CD4-positive, alpha-beta memory T cell (primary cell): ENCODE measurements at regions not wholly inside any gene's neighbourhood (a gene's known extent, or its start where the extent isn't known, plus 50 kb on each side); places are given as distances from the start of the nearest gene placed in this dataset.

ENCODE experiments used
- CTCF ChIA-PET: fragments of 350-600 bp; sonication (Branson Sonifier 250); formaldehyde crosslinking; loops from one replicate; lab custom pipeline; 2021; ENCODE audit warnings: inconsistent platforms; ENCODE audit not compliant: partially characterized antibody; lab: Charles Lee
- POLR2A ChIA-PET: fragments of 350-600 bp; sonication (Branson Sonifier 250); formaldehyde crosslinking; loops from one replicate; lab custom pipeline; 2021; ENCODE audit not compliant: partially characterized antibody; lab: Charles Lee
- DNase-seq, 5 donors: peaks; one replicate each; pipeline versions ENCODE4 v3.0.0 to v3.0.0-alpha.2; 2020 to 2022; ENCODE audit warnings: mixed read lengths in 1 of 5
- H3K27ac ChIP-seq: one replicate; pipeline ENCODE4 v1.7.0; 2013; ENCODE audit warnings: low read depth, low read length
- H3K27me3 ChIP-seq: 2 replicates; pipeline ENCODE4 v1.7.0; 2013; ENCODE audit warnings: mild to moderate bottlenecking, low read length, moderate library complexity; ENCODE audit not compliant: insufficient read depth
- H3K36me3 ChIP-seq: 2 replicates; pipeline ENCODE4 v1.7.0; 2013; ENCODE audit warnings: mild to moderate bottlenecking, low read length, moderate library complexity; ENCODE audit not compliant: insufficient read depth
- H3K4me1 ChIP-seq: 2 replicates; pipeline ENCODE4 v1.7.0; 2013; ENCODE audit warnings: mild to moderate bottlenecking, low read length, moderate library complexity; ENCODE audit not compliant: insufficient read depth
- H3K4me3 ChIP-seq, 2 donors: one replicate each; pipeline ENCODE4 v1.7.0; 2013; ENCODE audit warnings: low read length in 2 of 2, mild to moderate bottlenecking in 1 of 2
- H3K9me3 ChIP-seq, 2 donors: one replicate each; pipeline ENCODE4 v1.7.0; 2013; ENCODE audit warnings: low read length in 2 of 2, control low read depth in 1 of 2; ENCODE audit not compliant: control insufficient read depth in 1 of 2
- H3K27ac Mint-ChIP-seq, 7 donors: one replicate each; pipeline ENCODE4 v1.8.0; 2020 to 2021; ENCODE audit warnings: mixed read lengths in 7 of 7, mild to moderate bottlenecking in 6 of 7, inconsistent platforms in 3 of 7, moderate library complexity in 3 of 7
- H3K27me3 Mint-ChIP-seq, 2 donors: one replicate each; pipeline ENCODE4 v1.8.0; 2020 to 2021; ENCODE audit warnings: mixed read lengths in 2 of 2
- H3K36me3 Mint-ChIP-seq, 2 donors: one replicate each; pipeline ENCODE4 v1.8.0; 2020 to 2021; ENCODE audit warnings: mixed read lengths in 2 of 2, inconsistent platforms in 1 of 2, mild to moderate bottlenecking in 1 of 2
- H3K4me1 Mint-ChIP-seq, 4 donors: one replicate each; pipeline ENCODE4 v1.8.0; 2020 to 2021; ENCODE audit warnings: mixed read lengths in 4 of 4, mild to moderate bottlenecking in 1 of 4
- H3K4me3 Mint-ChIP-seq, 8 donors: one replicate each; pipeline ENCODE4 v1.8.0; 2020 to 2021; ENCODE audit warnings: mixed read lengths in 8 of 8, mild to moderate bottlenecking in 7 of 8, moderate library complexity in 6 of 8, inconsistent platforms in 3 of 8
- H3K9me3 Mint-ChIP-seq, 8 donors: one replicate each; pipeline ENCODE4 v1.8.0; 2020 to 2021; ENCODE audit warnings: mixed read lengths in 8 of 8, mild to moderate bottlenecking in 5 of 8, inconsistent platforms in 3 of 8, moderate library complexity in 1 of 8
- intact Hi-C: fragments of 100-400 bp; cut with micrococcal nuclease; formaldehyde crosslinking; loops from one replicate; pipeline ENCODE4 v1.15.1; 2023

GRCh38 chr4:86481440-86481839 is 112.7 kb upstream of the PTPN13 start:
- no peaks in the 10 kb centered on the region for H3K4me1 ChIP-seq
- H3K9me3 ChIP-seq, result no peaks in the 10 kb centered on the region
- no peak overlapping the region for H3K4me3 Mint-ChIP-seq
- H3K9me3 Mint-ChIP-seq, result no peaks in the 10 kb centered on the region
- H3K27ac ChIP-seq, result no peak overlapping the region
- H3K27me3 Mint-ChIP-seq, result no peaks in the 10 kb centered on the region
- no peaks in the 10 kb centered on the region for H3K36me3 ChIP-seq
- no peaks in the 10 kb centered on the region for H3K36me3 Mint-ChIP-seq
- intact Hi-C loops, result no loop called here
- no peak for DNase-seq
- H3K4me3 ChIP-seq, result no peak overlapping the region
- POLR2A ChIA-PET, result no interaction called here
- H3K27ac Mint-ChIP-seq, result no peak overlapping the region
- H3K27me3 ChIP-seq, result no peaks in the 10 kb centered on the region
- CTCF ChIA-PET, result interaction anchor here (1.2 kb wide), 1 partner anchor 9 kb away, joined by 4 read pairs; no protein-coding TSS in a partner anchor
- H3K4me1 Mint-ChIP-seq, result peaks cover 0 to 3% (median 2%) of the 10 kb centered on the region in 4 donors

- H3K36me3 ChIP-seq, result no peaks in the 10 kb centered on the region
- peaks cover 0 to 3% (median 2%) of the 10 kb centered on the region in 4 donors for H3K4me1 Mint-ChIP-seq
- ChIA-PET CTCF (interaction anchor here (0.7 kb wide), 1 partner anchor 15 kb away, joined by 4 read pairs; no protein-coding TSS in a partner anchor), POLR2A (no interaction called here)
- no peaks in the 10 kb centered on the region for H3K36me3 Mint-ChIP-seq
- H3K27me3 ChIP-seq, result no peaks in the 10 kb centered on the region
- no peak for DNase-seq
- no peaks in the 10 kb centered on the region for H3K4me1 ChIP-seq
- intact Hi-C loops, result no loop called here
- H3K27ac ChIP-seq, result no peak overlapping the region
- H3K9me3 ChIP-seq, result no peaks in the 10 kb centered on the region
- H3K27me3 Mint-ChIP-seq, result no peaks in the 10 kb centered on the region
- no peak overlapping the region for H3K4me3 Mint-ChIP-seq
- no peak overlapping the region for H3K4me3 ChIP-seq
- H3K9me3 Mint-ChIP-seq, result no peaks in the 10 kb centered on the region
- H3K27ac Mint-ChIP-seq, result peak overlapping the region in 1 of 7 donors; percentile 23
Measured at GRCh38 chr4:86482306-86483172, 111.6 kb upstream of the PTPN13 start.

- intact Hi-C loops, result no loop called here
- Histone ChIP-seq H3K9me3 (no peaks in the 10 kb centered on the region), H3K4me3 (no peak overlapping the region), H3K27ac (no peak overlapping the region), H3K4me1 (no peaks in the 10 kb centered on the region), H3K36me3 (no peaks in the 10 kb centered on the region), H3K27me3 (no peaks in the 10 kb centered on the region)
- H3K27me3 Mint-ChIP-seq, result no peaks in the 10 kb centered on the region
- POLR2A ChIA-PET, result no interaction called here
- H3K4me1 Mint-ChIP-seq, result peaks cover 0 to 3% (median 2%) of the 10 kb centered on the region in 4 donors
- no peak overlapping the region for H3K27ac Mint-ChIP-seq
- peak overlapping the region in 1 of 8 donors; percentile 18 for H3K4me3 Mint-ChIP-seq
- no peaks in the 10 kb centered on the region for H3K9me3 Mint-ChIP-seq
- CTCF ChIA-PET, result interaction anchor here (0.7 kb wide), 1 partner anchor 15 kb away, joined by 4 read pairs; no protein-coding TSS in a partner anchor
- no peak for DNase-seq
- H3K36me3 Mint-ChIP-seq, result no peaks in the 10 kb centered on the region
Measured at GRCh38 chr4:86483173-86483490, 111.0 kb upstream of the PTPN13 start.

- Mint-ChIP-seq H3K9me3 (no peaks in the 10 kb centered on the region), H3K4me3 (no peak overlapping the region), H3K27ac (no peak overlapping the region), H3K27me3 (no peaks in the 10 kb centered on the region), H3K4me1 (peaks cover 0 to 3% (median 2%) of the 10 kb centered on the region in 4 donors), H3K36me3 (no peaks in the 10 kb centered on the region)
- H3K27me3 ChIP-seq, result no peaks in the 10 kb centered on the region
- ChIA-PET CTCF (no interaction called here), POLR2A (no interaction called here)
- no peak overlapping the region for H3K4me3 ChIP-seq
- H3K36me3 ChIP-seq, result no peaks in the 10 kb centered on the region
- intact Hi-C loops, result no loop called here
- no peaks in the 10 kb centered on the region for H3K4me1 ChIP-seq
- no peak for DNase-seq
- no peak overlapping the region for H3K27ac ChIP-seq
- H3K9me3 ChIP-seq, result no peaks in the 10 kb centered on the region
Measured at GRCh38 chr4:86483773-86484172, 110.3 kb upstream of the PTPN13 start.

GRCh38 chr4:86484241-86484640 is 109.9 kb upstream of the PTPN13 start:
- no peak for DNase-seq
- no peak overlapping the region for H3K27ac ChIP-seq
- intact Hi-C loops, result no loop called here
- Mint-ChIP-seq H3K4me3 (no peak overlapping the region), H3K36me3 (no peaks in the 10 kb centered on the region), H3K27me3 (no peaks in the 10 kb centered on the region), H3K4me1 (peaks cover 0 to 3% (median 2%) of the 10 kb centered on the region in 4 donors), H3K27ac (no peak overlapping the region), H3K9me3 (no peaks in the 10 kb centered on the region)
- H3K9me3 ChIP-seq, result no peaks in the 10 kb centered on the region
- no peaks in the 10 kb centered on the region for H3K27me3 ChIP-seq
- ChIA-PET POLR2A (no interaction called here), CTCF (no interaction called here)
- H3K4me3 ChIP-seq, result no peak overlapping the region
- H3K4me1 ChIP-seq, result no peaks in the 10 kb centered on the region
- no peaks in the 10 kb centered on the region for H3K36me3 ChIP-seq

- Histone ChIP-seq H3K27ac (no peak overlapping the region), H3K27me3 (no peaks in the 10 kb centered on the region), H3K36me3 (no peaks in the 10 kb centered on the region), H3K4me1 (no peaks in the 10 kb centered on the region), H3K4me3 (no peak overlapping the region), H3K9me3 (no peaks in the 10 kb centered on the region)
- no peak overlapping the region for H3K4me3 Mint-ChIP-seq
- H3K27ac Mint-ChIP-seq, result no peak overlapping the region
- H3K4me1 Mint-ChIP-seq, result peaks cover 0 to 3% (median 2%) of the 10 kb centered on the region in 4 donors
- H3K36me3 Mint-ChIP-seq, result no peaks in the 10 kb centered on the region
- H3K27me3 Mint-ChIP-seq, result no peaks in the 10 kb centered on the region
- DNase-seq, result no peak
- H3K9me3 Mint-ChIP-seq, result no peaks in the 10 kb centered on the region
- ChIA-PET CTCF (interaction anchor here (5.8 kb wide), 1 partner anchor 11 kb away, joined by 51 read pairs; no protein-coding TSS in a partner anchor), POLR2A (no interaction called here)
- intact Hi-C loops, result no loop called here
Measured at GRCh38 chr4:86487738-86488348, 106.3 kb upstream of the PTPN13 start.

- Mint-ChIP-seq H3K27me3 (no peaks in the 10 kb centered on the region), H3K27ac (no peak overlapping the region), H3K9me3 (no peaks in the 10 kb centered on the region), H3K4me3 (no peak overlapping the region), H3K4me1 (no peaks in the 10 kb centered on the region), H3K36me3 (no peaks in the 10 kb centered on the region)
- ChIA-PET CTCF (interaction anchor here (1.3 to 9.1 kb wide), 5 partner anchors 8 to 408 kb away, joined by 4 to 143 read pairs (median 101); partner anchors contain the start of gene C4orf36), POLR2A (no interaction called here)
- H3K36me3 ChIP-seq, result no peaks in the 10 kb centered on the region
- intact Hi-C loops, result no loop called here
- no peaks in the 10 kb centered on the region for H3K4me1 ChIP-seq
- no peaks in the 10 kb centered on the region for H3K9me3 ChIP-seq
- DNase-seq, result no peak
- no peaks in the 10 kb centered on the region for H3K27me3 ChIP-seq
- H3K27ac ChIP-seq, result no peak overlapping the region
- no peak overlapping the region for H3K4me3 ChIP-seq
Measured at GRCh38 chr4:86493460-86493859, 100.7 kb upstream of the PTPN13 start.
